Left renal pelvis (tissue), 4 donors: ENCODE measurements at regions not wholly inside any gene's neighbourhood (a gene's known extent, or its start where the extent isn't known, plus 50 kb on each side); places are given as distances from the start of the nearest gene placed in this dataset.

Experiments
- DNase-seq, 4 donors: peaks; one replicate each; pipeline ENCODE4 v3.0.0-alpha.2; 2013; ENCODE audit warnings: low read depth in 4 of 4, low spot score in 3 of 4

GRCh38 chr11:19382131-19382611 lies 141.4 kb upstream of the E2F8 start:
- DNase-seq: no peak

GRCh38 chr11:19380375-19380774 lies 139.6 kb upstream of the E2F8 start:
- no peak for DNase-seq

GRCh38 chr11:19379465-19379864 lies 138.7 kb upstream of the E2F8 start:
- DNase-seq: no peak

- DNase-seq: no peak
Measured at GRCh38 chr11:19378814-19379213, 138.1 kb upstream of the E2F8 start.

GRCh38 chr11:19377881-19378280 lies 137.1 kb upstream of the E2F8 start:
- DNase-seq: no peak

- DNase-seq: no peak
Measured at GRCh38 chr11:19375440-19375839, 134.7 kb upstream of the E2F8 start.

- no peak for DNase-seq
Measured at GRCh38 chr11:19374151-19374569, 133.4 kb upstream of the E2F8 start.

GRCh38 chr11:19372381-19372780 lies 131.6 kb upstream of the E2F8 start:
- DNase-seq: no peak

- no peak for DNase-seq
Measured at GRCh38 chr11:19370100-19370861, 129.5 kb upstream of the E2F8 start.

GRCh38 chr11:19368726-19369375 lies 128.1 kb upstream of the E2F8 start:
- no peak for DNase-seq

- no peak for DNase-seq
Measured at GRCh38 chr11:19366992-19367709, 126.4 kb upstream of the E2F8 start.

GRCh38 chr11:19365743-19366410 lies 125.1 kb upstream of the E2F8 start:
- no peak for DNase-seq

GRCh38 chr11:19359221-19360000 lies 118.7 kb upstream of the E2F8 start:
- DNase-seq: no peak

GRCh38 chr11:19357943-19358342 lies 117.2 kb upstream of the E2F8 start:
- DNase-seq: no peak

GRCh38 chr11:19355601-19356000 lies 114.9 kb upstream of the E2F8 start:
- DNase-seq: no peak

- no peak for DNase-seq
Measured at GRCh38 chr11:19353287-19353850, 112.6 kb upstream of the E2F8 start.

- no peak for DNase-seq
Measured at GRCh38 chr11:19352771-19353160, 112.0 kb upstream of the E2F8 start.

GRCh38 chr11:19352072-19352770 lies 111.5 kb upstream of the E2F8 start:
- no peak for DNase-seq

GRCh38 chr11:19351426-19351825 lies 110.7 kb upstream of the E2F8 start:
- DNase-seq: no peak
